Ectodermal cell (in vitro differentiated cells): ENCODE measurements at regions not wholly inside any gene's neighbourhood (a gene's known extent, or its start where the extent isn't known, plus 50 kb on each side); places are given as distances from the start of the nearest gene placed in this dataset.

Experiments used
- H3K27ac ChIP-seq: 2 replicates; pipeline ENCODE4 v1.7.0; 2013; ENCODE audit warnings: mild to moderate bottlenecking, low read depth, low read length; ENCODE audit not compliant: insufficient read depth, poor library complexity, severe bottlenecking
- H3K27me3 ChIP-seq: 2 replicates; pipeline ENCODE4 v1.7.0; 2013; ENCODE audit warnings: mild to moderate bottlenecking, low read length; ENCODE audit not compliant: insufficient read depth, control insufficient read depth, poor library complexity, severe bottlenecking
- H3K36me3 ChIP-seq: one replicate; pipeline ENCODE4 v1.7.0; 2013; ENCODE audit warnings: low read length; ENCODE audit not compliant: control insufficient read depth, insufficient read depth
- H3K4me1 ChIP-seq: one replicate; pipeline ENCODE4 v1.7.0; 2013; ENCODE audit warnings: low read length; ENCODE audit not compliant: control insufficient read depth, insufficient read depth
- H3K4me3 ChIP-seq: 2 replicates; pipeline ENCODE4 v1.7.0; 2013; ENCODE audit warnings: low read depth, low read length, control low read depth; ENCODE audit not compliant: insufficient read depth
- H3K9me3 ChIP-seq: 2 replicates; pipeline ENCODE4 v1.7.0; 2013; ENCODE audit warnings: mild to moderate bottlenecking, low read length, moderate library complexity; ENCODE audit not compliant: control insufficient read depth
- WGBS, 2 experiments: methylation state at CpG; one replicate each; pipeline ENCODE4 v1.1.7; 2013; ENCODE audit warnings: missing lambda C conversion rate in 2 of 2; 5-methylcytosine and 5-hydroxymethylcytosine counted together

GRCh38 chr12:28887461-28887990 is 261.6 kb upstream of the FAR2 start:
- H3K9me3 ChIP-seq: no peaks in the 10 kb centered on the region
- H3K27ac ChIP-seq: no peak overlapping the region
- no peaks in the 10 kb centered on the region for H3K4me1 ChIP-seq
- no peaks in the 10 kb centered on the region for H3K27me3 ChIP-seq
- no peak overlapping the region for H3K4me3 ChIP-seq
- H3K36me3 ChIP-seq: no peaks in the 10 kb centered on the region

GRCh38 chr12:28890664-28891063 is 258.4 kb upstream of the FAR2 start:
- H3K27ac ChIP-seq: no peak overlapping the region
- no peaks in the 10 kb centered on the region for H3K27me3 ChIP-seq
- whole genome bisulfite sequencing, 2 experiments: 71% methylated on average over 4 of the region's 4 CpGs
- H3K4me3 ChIP-seq: no peak overlapping the region
- H3K36me3 ChIP-seq: no peaks in the 10 kb centered on the region
- no peaks in the 10 kb centered on the region for H3K4me1 ChIP-seq
- no peaks in the 10 kb centered on the region for H3K9me3 ChIP-seq

GRCh38 chr12:28891126-28891525 is 258.0 kb upstream of the FAR2 start:
- H3K4me1 ChIP-seq: no peaks in the 10 kb centered on the region
- no peak overlapping the region for H3K4me3 ChIP-seq
- H3K27ac ChIP-seq: no peak overlapping the region
- no peaks in the 10 kb centered on the region for H3K36me3 ChIP-seq
- no peaks in the 10 kb centered on the region for H3K9me3 ChIP-seq
- H3K27me3 ChIP-seq: no peaks in the 10 kb centered on the region

GRCh38 chr12:28893365-28893764 is 255.7 kb upstream of the FAR2 start:
- H3K27me3 ChIP-seq: no peaks in the 10 kb centered on the region
- 92 to 93% methylated on average over 2 of the region's 2 CpGs for WGBS, 2 experiments
- no peaks in the 10 kb centered on the region for H3K4me1 ChIP-seq
- H3K36me3 ChIP-seq: no peaks in the 10 kb centered on the region
- H3K9me3 ChIP-seq: no peaks in the 10 kb centered on the region
- H3K27ac ChIP-seq: no peak overlapping the region
- H3K4me3 ChIP-seq: no peak overlapping the region

- WGBS, 2 experiments: 100% methylated on average over 1 of the region's 1 CpG; no CpG with 5 or more reads in 1 of the 2 experiments
- Histone ChIP-seq H3K36me3 (no peaks in the 10 kb centered on the region), H3K27me3 (no peaks in the 10 kb centered on the region)
These were observed 255.2 kb upstream of the FAR2 start for GRCh38 chr12:28893856-28894255.

GRCh38 chr12:28896421-28896820 is 252.7 kb upstream of the FAR2 start:
- Histone ChIP-seq H3K9me3 (peaks cover 4% of the 10 kb centered on the region), H3K4me1 (no peaks in the 10 kb centered on the region), H3K4me3 (no peak overlapping the region), H3K27ac (no peak overlapping the region), H3K36me3 (no peaks in the 10 kb centered on the region), H3K27me3 (no peaks in the 10 kb centered on the region)
- WGBS, 2 experiments: 91 to 100% methylated on average over 1 of the region's 1 CpG

More at GRCh38 chr12:28893856-28894255, 255.2 kb upstream of the FAR2 start:
- Histone ChIP-seq H3K9me3 (no peaks in the 10 kb centered on the region), H3K4me3 (no peak overlapping the region), H3K4me1 (no peaks in the 10 kb centered on the region), H3K27ac (no peak overlapping the region)

- Histone ChIP-seq H3K36me3 (no peaks in the 10 kb centered on the region), H3K4me3 (no peak overlapping the region), H3K27me3 (no peaks in the 10 kb centered on the region), H3K9me3 (peaks cover 4% of the 10 kb centered on the region), H3K27ac (no peak overlapping the region), H3K4me1 (no peaks in the 10 kb centered on the region)
- WGBS, 2 experiments: 91% methylated on average over 2 of the region's 2 CpGs
These were observed 251.0 kb upstream of the FAR2 start for GRCh38 chr12:28898038-28898437.

- H3K27ac ChIP-seq: no peak overlapping the region
- 83 to 100% methylated on average over 1 of the region's 1 CpG for WGBS, 2 experiments
These were observed 249.1 kb upstream of the FAR2 start for GRCh38 chr12:28899951-28900350.

GRCh38 chr12:28905220-28905955 is 243.7 kb upstream of the FAR2 start:
- H3K27ac ChIP-seq: no peak overlapping the region
- no peaks in the 10 kb centered on the region for H3K4me1 ChIP-seq
- no peak overlapping the region for H3K4me3 ChIP-seq
- H3K27me3 ChIP-seq: no peaks in the 10 kb centered on the region
- peaks cover 4% of the 10 kb centered on the region for H3K9me3 ChIP-seq
- no peaks in the 10 kb centered on the region for H3K36me3 ChIP-seq
- no CpG with 5 or more reads among the region's 1 CpG for WGBS, 2 experiments

More at GRCh38 chr12:28899951-28900350, 249.1 kb upstream of the FAR2 start:
- H3K9me3 ChIP-seq: peaks cover 4% of the 10 kb centered on the region
- H3K27me3 ChIP-seq: no peaks in the 10 kb centered on the region
- no peak overlapping the region for H3K4me3 ChIP-seq
- no peaks in the 10 kb centered on the region for H3K4me1 ChIP-seq
- H3K36me3 ChIP-seq: no peaks in the 10 kb centered on the region

- WGBS, 2 experiments: 94 to 97% methylated on average over 1 of the region's 1 CpG
- Histone ChIP-seq H3K27ac (no peak overlapping the region), H3K27me3 (no peaks in the 10 kb centered on the region), H3K4me3 (no peak overlapping the region), H3K4me1 (no peaks in the 10 kb centered on the region), H3K9me3 (peaks cover 4% of the 10 kb centered on the region), H3K36me3 (no peaks in the 10 kb centered on the region)
These were observed 240.4 kb upstream of the FAR2 start for GRCh38 chr12:28908646-28909045.
